Activated T-cell treated with anti-CD3 and anti-CD28 coated beads, Interleukin-2, amount 50 U/mL, for 72 hours (primary cell): ENCODE measurements at regions not wholly inside any gene's neighbourhood (a gene's known extent, or its start where the extent isn't known, plus 50 kb on each side); places are given as distances from the start of the nearest gene placed in this dataset.

ENCODE experiments used
- ATAC-seq, 2 donors: fragments of 150-1000 bp; cut with Tn5 transposase; replicated peaks in 1 of 2; 2 replicates each; pipeline ENCODE4 v1.10.0; 2021; ENCODE audit warnings: moderate library complexity in 2 of 2, mild to moderate bottlenecking in 1 of 2
- DNase-seq, 2 donors: peaks; one replicate each; pipeline ENCODE4 v3.0.0; 2021 to 2022; ENCODE audit warnings: mixed read lengths in 1 of 2
- H3K27ac Mint-ChIP-seq: one replicate; pipeline ENCODE4 v1.8.0; 2022; ENCODE audit warnings: mild to moderate bottlenecking, moderate library complexity, mixed read lengths
- H3K27me3 Mint-ChIP-seq: one replicate; pipeline ENCODE4 v1.8.0; 2022; ENCODE audit warnings: low read depth, mixed read lengths
- H3K36me3 Mint-ChIP-seq, 2 donors: one replicate each; pipeline ENCODE4 v1.8.0; 2022; ENCODE audit warnings: mixed read lengths in 2 of 2, mild to moderate bottlenecking in 1 of 2; ENCODE audit not compliant: insufficient read depth in 2 of 2
- H3K4me1 Mint-ChIP-seq: one replicate; pipeline ENCODE4 v1.8.0; 2022; ENCODE audit warnings: low read depth, mixed read lengths
- H3K4me3 Mint-ChIP-seq, 2 donors: one replicate each; pipeline ENCODE4 v1.8.0; 2022; ENCODE audit warnings: mild to moderate bottlenecking in 2 of 2, mixed read lengths in 2 of 2, moderate library complexity in 2 of 2
- H3K9me3 Mint-ChIP-seq, 2 donors: one replicate each; pipeline ENCODE4 v1.8.0; 2022; ENCODE audit warnings: mixed read lengths in 2 of 2

DNA sequence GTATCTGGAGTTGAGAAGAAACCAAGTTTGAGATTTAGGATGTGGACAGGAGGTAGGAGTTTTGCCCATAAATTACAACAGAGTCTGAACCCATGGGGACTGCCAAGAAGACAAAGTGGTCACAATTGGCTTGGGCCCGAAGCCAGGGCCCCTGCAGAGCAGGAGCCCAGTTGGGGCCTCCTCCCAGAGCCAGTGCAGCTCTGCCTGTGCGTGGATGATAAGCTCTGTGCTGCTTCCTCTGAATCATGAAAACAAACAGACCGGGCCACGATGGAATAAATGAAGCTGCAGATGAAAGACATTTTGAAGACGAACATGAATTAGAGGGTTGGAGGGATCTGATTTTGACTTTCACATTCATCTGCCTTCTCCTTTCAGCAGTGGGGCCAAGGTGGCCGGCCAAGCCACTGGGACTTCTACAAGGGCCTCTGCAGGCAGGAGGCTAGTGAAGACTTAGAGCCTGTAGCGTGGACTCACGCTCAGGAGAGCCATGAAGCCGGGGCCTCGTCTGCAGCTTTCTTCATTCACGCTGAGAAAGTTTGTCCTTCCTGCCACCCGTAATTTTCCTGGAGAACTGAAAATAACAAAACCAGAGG, 156.8 kb upstream of the LYZL1 start:
- Mint-ChIP-seq H3K36me3 (no peaks in the 10 kb centered on the region), H3K27me3 (peaks cover 20% of the 10 kb centered on the region), H3K27ac (no peak overlapping the region), H3K9me3 (no peaks in the 10 kb centered on the region), H3K4me1 (no peaks in the 10 kb centered on the region), H3K4me3 (no peak overlapping the region)
- no peak for DNase-seq
- ATAC-seq: no peak

GRCh38 chr10:29132551-29133111, 156.2 kb upstream of the LYZL1 start:
- ATAC-seq: no peak
- peaks cover 19% of the 10 kb centered on the region for H3K27me3 Mint-ChIP-seq
- H3K4me3 Mint-ChIP-seq: no peak overlapping the region
- H3K9me3 Mint-ChIP-seq: no peaks in the 10 kb centered on the region
- DNase-seq: no peak
- H3K27ac Mint-ChIP-seq: no peak overlapping the region
- H3K4me1 Mint-ChIP-seq: no peaks in the 10 kb centered on the region
- no peaks in the 10 kb centered on the region for H3K36me3 Mint-ChIP-seq

DNA sequence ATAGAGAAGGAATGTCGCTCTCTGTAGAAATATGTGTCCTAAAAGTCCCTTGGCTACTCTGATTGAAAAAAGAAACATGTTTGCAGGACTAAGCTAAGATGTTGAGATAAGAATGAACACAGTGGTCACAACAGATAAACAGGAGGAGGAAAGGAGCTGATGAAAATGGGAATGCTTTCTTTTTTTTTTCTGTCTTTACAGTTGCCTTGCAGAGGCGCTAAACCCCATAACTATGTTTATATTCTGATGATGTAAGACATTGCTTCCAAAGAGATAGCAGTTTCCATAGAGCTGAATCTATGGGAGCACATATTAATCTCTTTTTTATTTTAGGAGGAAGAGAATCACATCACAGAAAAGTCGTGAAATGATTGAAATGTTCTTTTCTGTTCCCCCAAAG, 153.5 kb upstream of the LYZL1 start:
- no peak overlapping the region for H3K4me3 Mint-ChIP-seq
- H3K36me3 Mint-ChIP-seq: no peaks in the 10 kb centered on the region
- peaks cover 19% of the 10 kb centered on the region for H3K27me3 Mint-ChIP-seq

DNA sequence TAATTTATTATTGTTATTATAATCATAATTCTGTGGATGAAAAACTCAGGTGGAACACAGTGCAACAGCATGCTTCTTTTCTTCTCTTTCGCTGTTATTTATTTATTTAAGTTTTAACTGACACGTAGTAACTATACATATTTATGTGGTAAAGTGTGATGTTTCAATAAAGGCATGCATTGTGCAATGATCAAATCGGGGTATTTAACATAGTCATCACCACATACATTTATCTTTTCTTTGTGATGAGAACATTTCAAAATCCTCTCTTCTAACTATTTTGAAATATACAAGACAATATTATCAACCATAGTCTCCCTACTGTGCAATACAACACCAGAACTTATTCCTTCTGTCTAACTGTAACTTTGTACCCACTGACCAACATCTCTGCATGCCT, 152.5 kb upstream of the LYZL1 start:
- ATAC-seq (no peak), DNase-seq (no peak)
- H3K9me3 Mint-ChIP-seq: no peaks in the 10 kb centered on the region
- H3K27ac Mint-ChIP-seq: no peak overlapping the region
- H3K4me3 Mint-ChIP-seq: no peak overlapping the region
- no peaks in the 10 kb centered on the region for H3K36me3 Mint-ChIP-seq
- H3K27me3 Mint-ChIP-seq: peaks cover 19% of the 10 kb centered on the region
- H3K4me1 Mint-ChIP-seq: no peaks in the 10 kb centered on the region

More for the DNA sequence above, 153.5 kb upstream of the LYZL1 start:
- ATAC-seq (no peak), DNase-seq (no peak)
- no peaks in the 10 kb centered on the region for H3K9me3 Mint-ChIP-seq
- H3K4me1 Mint-ChIP-seq: no peaks in the 10 kb centered on the region
- no peak overlapping the region for H3K27ac Mint-ChIP-seq

DNA sequence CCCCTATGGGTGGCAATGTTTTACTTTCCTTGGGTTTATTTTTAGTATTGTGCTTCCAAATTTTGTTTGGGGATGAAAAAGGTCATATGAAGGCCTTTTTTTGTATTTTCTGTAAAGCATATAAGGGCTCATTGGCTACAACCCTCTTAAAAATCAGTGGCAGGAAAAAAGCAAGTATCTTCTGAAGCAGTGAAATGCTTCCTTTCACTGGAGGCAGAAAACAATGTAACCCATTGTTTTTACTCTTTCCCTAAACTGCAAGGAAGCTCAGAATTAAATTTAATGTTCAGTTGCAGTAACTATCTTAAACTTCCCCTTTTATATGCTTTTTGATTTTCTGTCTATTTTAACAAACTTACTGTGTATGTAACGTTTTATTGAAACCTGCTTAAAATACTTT, 148.7 kb upstream of the LYZL1 start:
- ATAC-seq: no peak
- Mint-ChIP-seq H3K4me1 (no peaks in the 10 kb centered on the region), H3K27ac (no peak overlapping the region), H3K36me3 (no peaks in the 10 kb centered on the region), H3K9me3 (no peaks in the 10 kb centered on the region), H3K27me3 (peaks cover 24% of the 10 kb centered on the region), H3K4me3 (no peak overlapping the region)
- no peak for DNase-seq

GRCh38 chr10:29140991-29141390, 147.9 kb upstream of the LYZL1 start:
- H3K27ac Mint-ChIP-seq: no peak overlapping the region
- no peaks in the 10 kb centered on the region for H3K9me3 Mint-ChIP-seq
- H3K36me3 Mint-ChIP-seq: no peaks in the 10 kb centered on the region
- ATAC-seq: no peak
- no peak overlapping the region for H3K4me3 Mint-ChIP-seq
- no peak for DNase-seq
- no peaks in the 10 kb centered on the region for H3K4me1 Mint-ChIP-seq
- peaks cover 24% of the 10 kb centered on the region for H3K27me3 Mint-ChIP-seq

DNA sequence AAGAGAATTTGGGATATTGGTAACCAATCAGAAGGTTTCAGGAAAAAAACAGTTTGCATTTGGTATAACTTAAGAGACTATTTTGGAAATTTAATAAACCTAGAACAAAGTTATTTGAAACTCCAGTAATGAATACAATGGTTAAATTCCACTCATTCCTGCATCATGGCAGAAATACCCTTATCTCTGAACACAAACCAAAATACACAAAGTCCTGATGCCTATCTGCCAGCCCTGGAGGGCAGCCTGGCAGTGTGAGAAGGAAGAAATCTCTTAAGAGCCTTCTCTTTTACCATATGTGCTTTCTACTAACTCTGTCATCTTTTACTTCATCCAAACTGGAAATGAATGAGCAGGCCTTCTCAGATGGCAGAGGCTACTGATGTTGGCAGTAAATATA, 147.1 kb upstream of the LYZL1 start:
- Mint-ChIP-seq H3K4me3 (no peak overlapping the region), H3K9me3 (no peaks in the 10 kb centered on the region), H3K27me3 (peaks cover 24% of the 10 kb centered on the region), H3K27ac (no peak overlapping the region), H3K36me3 (peaks cover 0 to 1% of the 10 kb centered on the region in 2 donors), H3K4me1 (no peaks in the 10 kb centered on the region)
- ATAC-seq (no peak), DNase-seq (no peak)

- no peak for DNase-seq
- no peaks in the 10 kb centered on the region for H3K4me1 Mint-ChIP-seq
These were observed 146.2 kb upstream of the LYZL1 start for GRCh38 chr10:29142516-29143314.

DNA sequence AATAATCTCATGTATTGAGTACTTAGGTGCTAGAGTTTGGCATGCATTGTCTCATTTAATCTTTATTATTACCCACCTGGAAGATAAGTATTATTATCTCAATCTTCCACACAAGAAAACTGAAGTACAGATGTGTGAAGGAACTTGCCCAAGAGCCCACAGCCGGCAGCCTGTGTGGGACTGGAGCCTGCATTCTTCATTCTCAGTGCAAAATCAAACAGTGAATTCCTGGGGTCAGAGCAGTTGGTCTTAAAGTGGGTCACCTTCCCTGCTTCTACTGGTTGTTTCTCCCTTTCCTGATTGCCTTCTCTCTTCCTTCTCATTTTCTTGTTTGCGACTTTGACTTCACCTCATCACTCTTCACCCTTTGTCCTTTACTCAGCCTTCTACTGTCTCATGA, 144.7 kb upstream of the LYZL1 start:
- DNase-seq (no peak), ATAC-seq (no peak)
- Mint-ChIP-seq H3K27ac (no peak overlapping the region), H3K27me3 (peaks cover 24% of the 10 kb centered on the region), H3K36me3 (peaks cover 0 to 1% of the 10 kb centered on the region in 2 donors), H3K9me3 (no peaks in the 10 kb centered on the region), H3K4me3 (no peak overlapping the region), H3K4me1 (no peaks in the 10 kb centered on the region)

More at GRCh38 chr10:29142516-29143314, 146.2 kb upstream of the LYZL1 start:
- H3K27me3 Mint-ChIP-seq: peaks cover 24% of the 10 kb centered on the region
- peaks cover 0 to 1% of the 10 kb centered on the region in 2 donors for H3K36me3 Mint-ChIP-seq
- no peak overlapping the region for H3K27ac Mint-ChIP-seq
- H3K4me3 Mint-ChIP-seq: no peak overlapping the region
- H3K9me3 Mint-ChIP-seq: no peaks in the 10 kb centered on the region
- no peak for ATAC-seq

DNA sequence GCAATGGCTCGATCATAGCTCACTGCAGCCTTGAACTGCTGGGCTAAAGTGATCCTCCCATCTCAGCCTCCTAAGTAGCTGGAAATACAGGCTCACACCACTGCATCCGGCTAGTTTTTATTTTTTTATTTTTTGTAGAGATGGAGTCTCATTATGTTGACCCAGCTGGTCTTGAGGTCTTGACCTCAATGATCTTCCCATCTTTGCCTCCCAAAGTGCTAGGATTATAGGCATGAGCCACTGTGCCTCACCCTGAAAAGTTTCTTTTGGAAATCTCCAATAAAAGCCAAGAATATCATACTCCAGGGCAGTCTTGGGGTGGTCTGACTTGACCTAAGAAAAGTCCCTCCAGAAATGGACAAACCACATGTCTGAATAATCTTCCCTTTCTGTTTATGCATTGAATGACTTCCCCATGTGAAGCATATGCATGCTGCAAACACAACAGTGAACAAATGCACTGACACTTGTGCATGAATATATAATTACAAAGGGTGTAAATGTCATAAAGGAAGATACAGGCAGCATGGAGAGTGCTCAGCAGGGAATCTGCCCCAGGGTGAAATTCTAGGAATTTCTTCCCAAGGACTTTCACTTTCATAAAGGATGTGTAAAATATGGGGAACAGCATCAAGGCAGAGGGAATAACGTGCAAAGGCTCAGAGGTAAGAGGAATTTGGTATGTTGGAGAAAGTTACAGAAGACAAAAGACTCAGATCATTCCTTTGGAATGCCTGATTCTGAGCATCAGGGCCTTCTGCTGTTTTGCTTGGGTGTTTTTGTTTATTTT, 142.4 kb upstream of the LYZL1 start:
- Mint-ChIP-seq H3K27ac (no peak overlapping the region), H3K4me1 (no peaks in the 10 kb centered on the region), H3K27me3 (peaks cover 24% of the 10 kb centered on the region), H3K9me3 (no peaks in the 10 kb centered on the region), H3K36me3 (peaks cover 0 to 1% of the 10 kb centered on the region in 2 donors), H3K4me3 (no peak overlapping the region)
- no peak for DNase-seq
- ATAC-seq: no peak

GRCh38 chr10:29150010-29150409, 138.9 kb upstream of the LYZL1 start:
- Mint-ChIP-seq H3K36me3 (peaks cover 0 to 1% of the 10 kb centered on the region in 2 donors), H3K27me3 (no peaks in the 10 kb centered on the region), H3K4me1 (no peaks in the 10 kb centered on the region), H3K27ac (no peak overlapping the region), H3K4me3 (no peak overlapping the region), H3K9me3 (no peaks in the 10 kb centered on the region)
- no peak for ATAC-seq
- DNase-seq: no peak

GRCh38 chr10:29151005-29151404, 137.9 kb upstream of the LYZL1 start:
- ATAC-seq (no peak), DNase-seq (no peak)
- no peak overlapping the region for H3K4me3 Mint-ChIP-seq
- H3K36me3 Mint-ChIP-seq: peaks cover 0 to 1% of the 10 kb centered on the region in 2 donors
- no peak overlapping the region for H3K27ac Mint-ChIP-seq
- no peaks in the 10 kb centered on the region for H3K9me3 Mint-ChIP-seq
- no peaks in the 10 kb centered on the region for H3K27me3 Mint-ChIP-seq
- H3K4me1 Mint-ChIP-seq: no peaks in the 10 kb centered on the region

- no peaks in the 10 kb centered on the region for H3K36me3 Mint-ChIP-seq
- DNase-seq: no peak
- ATAC-seq: no peak
- no peak overlapping the region for H3K27ac Mint-ChIP-seq
- H3K4me3 Mint-ChIP-seq: no peak overlapping the region
- peaks cover 8% of the 10 kb centered on the region for H3K27me3 Mint-ChIP-seq
- H3K4me1 Mint-ChIP-seq: no peaks in the 10 kb centered on the region
- H3K9me3 Mint-ChIP-seq: no peaks in the 10 kb centered on the region
These were observed 131.5 kb upstream of the LYZL1 start for GRCh38 chr10:29157321-29157720.
